OCI-LY1 (cell line): ENCODE measurements at regions not wholly inside any gene's neighbourhood (a gene's known extent, or its start where the extent isn't known, plus 50 kb on each side); places are given as distances from the start of the nearest gene placed in this dataset.

ENCODE experiments used
- H2AFZ ChIP-seq: fragments of 200-600 bp; sonication (generic), shearing (Covaris generic); 2 replicates; pipeline ENCODE4 v1.6.0; 2014; ENCODE audit warnings: antibody characterized with exemption, mild to moderate bottlenecking, low read length
- H3F3A ChIP-seq: fragments of 200-600 bp; sonication (generic), shearing (Covaris generic); 2 replicates; pipeline ENCODE4 v1.6.0; 2014; ENCODE audit warnings: mild to moderate bottlenecking, antibody characterized with exemption, low read length, moderate library complexity; ENCODE audit not compliant: insufficient read depth
- H3K27ac ChIP-seq: fragments of 200-600 bp; sonication (generic); 2 replicates; pipeline ENCODE4 v1.5.1; 2014; ENCODE audit warnings: low read length, mixed run types, mild to moderate bottlenecking, low read depth; ENCODE audit not compliant: poor library complexity, severe bottlenecking
- H3K27me3 ChIP-seq: fragments of 200-600 bp; sonication (generic); 2 replicates; pipeline ENCODE4 v1.6.0; 2014; ENCODE audit warnings: antibody characterized with exemption, mild to moderate bottlenecking, low read length, moderate library complexity; ENCODE audit not compliant: insufficient read depth
- H3K36me3 ChIP-seq: fragments of 200-600 bp; sonication (generic); 2 replicates; pipeline ENCODE4 v1.6.1; 2014; ENCODE audit warnings: mild to moderate bottlenecking, antibody characterized with exemption, low read length, moderate library complexity, mixed read lengths; ENCODE audit not compliant: insufficient read depth
- H3K4me1 ChIP-seq: fragments of 200-600 bp; sonication (generic); 2 replicates; pipeline ENCODE4 v1.5.1; 2014; ENCODE audit warnings: mild to moderate bottlenecking, low read length, moderate library complexity; ENCODE audit not compliant: insufficient read depth, severe bottlenecking
- H3K4me2 ChIP-seq: fragments of 200-600 bp; sonication (generic), shearing (Covaris generic); 2 replicates; pipeline ENCODE4 v1.6.1; 2014; ENCODE audit warnings: low read length
- H3K4me3 ChIP-seq: fragments of 200-600 bp; sonication (generic); 2 replicates; pipeline ENCODE4 v1.5.1; 2014; ENCODE audit warnings: low read length, low read depth, mild to moderate bottlenecking, mixed read lengths; ENCODE audit not compliant: poor library complexity, severe bottlenecking
- H3K79me2 ChIP-seq: fragments of 200-600 bp; shearing (Covaris generic); 2 replicates; pipeline ENCODE4 v1.6.1; 2016; ENCODE audit warnings: mixed run types, low read length, mixed read lengths; ENCODE audit not compliant: insufficient read depth
- H3K9ac ChIP-seq: fragments of 200-600 bp; sonication (generic), shearing (Covaris generic); 2 replicates; pipeline ENCODE4 v1.6.1; 2014; ENCODE audit warnings: mild to moderate bottlenecking, low read length, mixed read lengths
- H3K9me2 ChIP-seq: fragments of 200-600 bp; sonication (generic), shearing (Covaris generic); 2 replicates; pipeline ENCODE4 v1.6.1; 2014; ENCODE audit warnings: low read depth, mild to moderate bottlenecking, low read length, mixed read lengths
- H3K9me3 ChIP-seq: fragments of 200-600 bp; shearing (Covaris generic); 2 replicates; pipeline ENCODE4 v1.6.1; 2014; ENCODE audit warnings: low read length, mixed read lengths
- H4K20me1 ChIP-seq: fragments of 200-600 bp; sonication (generic), shearing (Covaris generic); 2 replicates; pipeline ENCODE4 v1.6.0; 2016; ENCODE audit warnings: mild to moderate bottlenecking, low read length; ENCODE audit not compliant: insufficient read depth
- EZH2 ChIP-seq: fragments of 200-600 bp; sonication (generic), shearing (Covaris generic); IDR thresholded peaks from 2 replicates; pipeline ENCODE4 v1.8.0; 2017; ENCODE audit warnings: borderline replicate concordance, mixed run types, mild to moderate bottlenecking, antibody characterized with exemption, low read length, moderate library complexity, mixed read lengths
- TF ChIP-seq, protein P1 (sequence below): fragments of 200-600 bp; sonication (generic), shearing (Covaris generic); IDR thresholded peaks from 2 replicates; pipeline ENCODE4 v1.5.1; 2017; ENCODE audit warnings: mild to moderate bottlenecking, antibody characterized with exemption, low read length, moderate library complexity, mixed read lengths

DNA sequence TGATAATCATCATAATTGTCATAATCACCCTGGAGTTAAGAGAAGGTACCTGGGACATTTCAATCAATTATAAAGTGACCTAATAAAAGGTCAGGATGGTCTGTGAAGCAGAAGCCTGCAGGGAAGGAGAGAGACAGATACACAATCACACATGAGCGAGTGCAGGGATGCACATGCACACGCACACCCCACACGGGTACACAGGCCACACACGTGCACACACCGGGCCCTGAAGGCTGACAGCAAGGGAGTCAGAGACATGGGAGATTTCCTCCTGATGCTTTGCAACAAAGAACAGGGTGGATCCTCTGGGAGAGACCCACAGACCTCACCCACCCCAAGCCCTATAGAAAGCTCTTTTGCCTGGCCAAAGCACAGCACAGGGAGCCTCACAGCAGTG is 82.3 kb upstream of the ZC3H12A start:
- H3K9me3 ChIP-seq, result no peaks in the 10 kb centered on the region
- no peaks in the 10 kb centered on the region for H3K36me3 ChIP-seq
- H2AFZ ChIP-seq, result no peak overlapping the region
- H3K9me2 ChIP-seq, result no peaks in the 10 kb centered on the region
- no peak overlapping the region for H3K4me3 ChIP-seq
- H3F3A ChIP-seq, result no peaks in the 10 kb centered on the region
- no peaks in the 10 kb centered on the region for H3K4me1 ChIP-seq
- no peak overlapping the region for H3K4me2 ChIP-seq
- H4K20me1 ChIP-seq, result no peaks in the 10 kb centered on the region
- no peaks in the 10 kb centered on the region for H3K79me2 ChIP-seq
- TF ChIP-seq, protein P1, sequence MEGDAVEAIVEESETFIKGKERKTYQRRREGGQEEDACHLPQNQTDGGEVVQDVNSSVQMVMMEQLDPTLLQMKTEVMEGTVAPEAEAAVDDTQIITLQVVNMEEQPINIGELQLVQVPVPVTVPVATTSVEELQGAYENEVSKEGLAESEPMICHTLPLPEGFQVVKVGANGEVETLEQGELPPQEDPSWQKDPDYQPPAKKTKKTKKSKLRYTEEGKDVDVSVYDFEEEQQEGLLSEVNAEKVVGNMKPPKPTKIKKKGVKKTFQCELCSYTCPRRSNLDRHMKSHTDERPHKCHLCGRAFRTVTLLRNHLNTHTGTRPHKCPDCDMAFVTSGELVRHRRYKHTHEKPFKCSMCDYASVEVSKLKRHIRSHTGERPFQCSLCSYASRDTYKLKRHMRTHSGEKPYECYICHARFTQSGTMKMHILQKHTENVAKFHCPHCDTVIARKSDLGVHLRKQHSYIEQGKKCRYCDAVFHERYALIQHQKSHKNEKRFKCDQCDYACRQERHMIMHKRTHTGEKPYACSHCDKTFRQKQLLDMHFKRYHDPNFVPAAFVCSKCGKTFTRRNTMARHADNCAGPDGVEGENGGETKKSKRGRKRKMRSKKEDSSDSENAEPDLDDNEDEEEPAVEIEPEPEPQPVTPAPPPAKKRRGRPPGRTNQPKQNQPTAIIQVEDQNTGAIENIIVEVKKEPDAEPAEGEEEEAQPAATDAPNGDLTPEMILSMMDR, result no peak
- TF ChIP-seq EZH2, result no peak
- 0 out of 2 replicates have a peak, but pooled peaks cover 5% of the 10 kb centered on the region for H3K27me3 ChIP-seq
- no peak overlapping the region for H3K9ac ChIP-seq
- H3K27ac ChIP-seq, result no peak overlapping the region

DNA sequence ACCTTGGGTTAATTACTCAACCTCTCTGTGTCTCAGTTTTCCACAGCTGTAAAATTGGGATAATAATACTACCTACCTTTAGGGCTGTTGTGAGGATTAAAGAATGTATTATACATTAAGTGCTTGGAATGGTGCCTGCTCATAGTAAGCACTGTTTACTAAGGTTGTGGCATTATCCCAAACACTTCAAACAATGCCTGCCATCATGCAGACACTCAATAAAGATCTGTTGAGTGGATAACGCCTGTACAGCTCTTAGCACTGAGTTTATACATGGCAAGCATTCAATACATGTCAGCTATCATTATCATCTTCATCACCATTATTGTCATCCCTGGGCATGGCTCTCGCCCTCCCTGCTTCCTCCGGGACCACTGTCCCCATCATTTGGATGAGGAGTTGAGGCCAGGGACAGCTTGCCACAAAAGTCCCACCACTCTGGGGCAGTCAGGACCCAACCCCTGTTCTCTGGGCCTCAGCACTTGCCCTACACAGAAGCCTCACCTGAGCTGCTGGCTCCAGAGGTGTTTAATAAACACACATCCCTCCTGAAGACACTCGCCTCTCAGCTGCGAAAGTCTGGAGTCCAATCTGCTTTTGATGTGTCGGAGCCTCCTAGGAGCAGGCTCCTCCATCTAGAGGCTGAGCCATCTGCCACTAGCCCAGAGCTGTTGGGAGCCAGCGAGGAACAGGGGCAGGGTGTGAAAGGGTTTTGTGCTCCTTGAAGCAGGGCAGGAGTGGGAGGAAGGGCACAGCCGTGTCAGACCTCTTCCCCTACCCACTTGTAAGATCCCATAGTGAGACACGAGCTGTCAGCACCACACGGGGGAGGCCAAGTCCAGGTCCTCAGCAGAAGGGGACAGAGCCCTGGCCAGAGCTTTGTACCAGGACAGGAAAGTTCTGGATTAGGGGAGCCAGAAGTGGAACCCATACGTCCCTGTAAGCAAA is 80.9 kb upstream of the ZC3H12A start:
- H3K36me3 ChIP-seq, result no peaks in the 10 kb centered on the region
- H3K4me2 ChIP-seq, result no peak overlapping the region
- no peaks in the 10 kb centered on the region for H3F3A ChIP-seq
- H3K9me2 ChIP-seq, result no peaks in the 10 kb centered on the region
- no peaks in the 10 kb centered on the region for H3K79me2 ChIP-seq
- no peaks in the 10 kb centered on the region for H4K20me1 ChIP-seq
- no peak overlapping the region for H3K9ac ChIP-seq
- H3K9me3 ChIP-seq, result no peaks in the 10 kb centered on the region
- H3K4me1 ChIP-seq, result no peaks in the 10 kb centered on the region
- peaks cover 5% of the 10 kb centered on the region; the same call in 1 of the 2 replicates for H3K27me3 ChIP-seq
- no peak overlapping the region for H3K27ac ChIP-seq
- TF ChIP-seq, protein P1, result no peak
- TF ChIP-seq EZH2, result no peak
- no peak overlapping the region for H2AFZ ChIP-seq
- no peak overlapping the region for H3K4me3 ChIP-seq

DNA sequence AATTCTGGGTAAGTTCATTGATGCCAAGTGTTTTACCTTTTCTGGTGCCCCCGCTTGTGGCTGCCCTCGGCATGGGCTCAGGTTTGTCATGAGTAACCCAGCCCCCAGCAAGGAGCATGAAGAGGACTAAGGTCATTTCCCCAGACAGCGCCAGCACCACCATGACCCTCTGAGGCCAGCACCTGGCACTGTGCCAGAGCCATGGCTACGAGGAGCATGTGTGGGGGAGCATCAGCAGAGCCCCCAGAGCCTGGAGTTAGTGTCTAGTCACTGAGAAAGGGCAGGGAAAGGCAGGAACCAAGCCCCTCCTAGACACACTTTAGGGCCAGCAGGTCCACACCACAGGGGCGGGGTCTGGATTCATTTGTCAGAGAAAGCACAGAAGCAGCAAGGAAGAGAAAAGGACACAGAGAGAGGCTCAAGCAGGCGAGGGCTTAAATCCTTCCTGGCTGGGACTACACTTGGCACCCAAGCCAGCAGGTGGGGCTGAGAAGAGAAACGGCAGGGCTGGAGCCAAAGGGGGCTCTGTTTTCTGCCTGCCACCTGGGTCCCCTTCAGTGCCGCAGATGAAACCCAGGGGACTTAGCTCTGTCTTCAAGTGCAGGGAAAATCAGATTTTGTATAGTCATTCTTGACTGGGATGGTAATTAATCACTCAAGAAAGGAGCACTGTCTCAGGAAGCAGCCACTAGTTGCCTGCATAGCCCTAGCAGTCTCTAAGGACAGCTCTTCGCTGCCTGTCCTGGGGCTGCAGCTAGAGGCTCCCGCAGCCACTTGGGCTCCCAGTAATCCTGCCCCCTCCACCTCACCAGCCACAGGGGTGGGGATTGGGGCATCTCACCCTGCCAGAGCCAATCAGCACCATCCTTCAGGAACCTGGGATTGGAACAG is 79.6 kb upstream of the ZC3H12A start:
- Histone ChIP-seq H3K27ac (no peak overlapping the region), H3K4me1 (no peaks in the 10 kb centered on the region), H3F3A (no peaks in the 10 kb centered on the region), H3K4me3 (no peak overlapping the region), H3K9me2 (no peaks in the 10 kb centered on the region), H4K20me1 (no peaks in the 10 kb centered on the region), H2AFZ (no peak overlapping the region), H3K9me3 (no peaks in the 10 kb centered on the region), H3K79me2 (no peaks in the 10 kb centered on the region), H3K36me3 (no peaks in the 10 kb centered on the region), H3K9ac (no peak overlapping the region), H3K27me3 (peaks cover 3% of the 10 kb centered on the region; the same call in 1 of the 2 replicates), H3K4me2 (no peak overlapping the region)
- TF ChIP-seq, protein P1, result no peak
- no peak for TF ChIP-seq EZH2
